ENCODE measurements at regions not wholly inside any gene's neighbourhood (a gene's known extent, or its start where the extent isn't known, plus 50 kb on each side); places are given as distances from the start of the nearest gene placed in this dataset.

- TF ChIP-seq ZHX2 (IDR thresholded peaks at IDR 0.05; ENCODE audit: low read depth) (no peak), ZHX2 (CRISPR knock-in tag; IDR thresholded peaks at IDR 0.05; ENCODE audit: borderline replicate concordance) (no peak), ZBTB1 (CRISPR knock-in tag; IDR thresholded peaks at IDR 0.05; ENCODE audit: borderline replicate concordance) (no peak), MTA3 (CRISPR knock-in tag; IDR thresholded peaks at IDR 0.05) (no peak), SP2 (CRISPR knock-in tag; IDR thresholded peaks at IDR 0.05) (no peak)
These were observed 68.2 kb upstream of the SLC35G4 start (continued) for GRCh38 chr18:11541179-11541578.

GRCh38 chr18:11533942-11534496 is 75.4 kb upstream of the SLC35G4 start:
- 75% methylated on average over 11 of the region's 13 CpGs for WGBS (ENCODE audit: low lambda C conversion rate)
- in situ Hi-C loops (cut with HindIII; ENCODE audit: extremely low pct_ligation_motif_present, low pct_unique_long_range_greater_than_20kb), result loop anchor here (25.0 kb wide), 1 partner anchor 747 kb away; no protein-coding TSS in a partner anchor
- Histone ChIP-seq H3K9ac (ENCODE audit: insufficient read depth, low read depth, low read length) (no peak overlapping the region), H3K79me2 (ENCODE audit: insufficient read depth, low read length) (no peaks in the 10 kb centered on the region), H3K27me3 (ENCODE audit: control insufficient read depth in 1 of 2, insufficient read depth in 2 of 2, low read length in 2 of 2) (peaks cover 0 to 22% of the 10 kb centered on the region in 2 experiments; a peak in 3 of 5 replicates), H3K4me2 (ENCODE audit: low read depth, low read length) (no peak overlapping the region), H2AFZ (ENCODE audit: low read length) (no peak overlapping the region), H3K4me3 (replicated peaks in 1 of 3; ENCODE audit: insufficient read depth in 1 of 3, low read depth in 2 of 3, low read length in 3 of 3) (no peak overlapping the region), H3K9me3 (ENCODE audit: low read length) (no peaks in the 10 kb centered on the region), H3K36me3 (replicated peaks in 1 of 2; ENCODE audit: control insufficient read depth in 1 of 2, insufficient read depth in 2 of 2, low read length in 2 of 2) (no peaks in the 10 kb centered on the region), H4K20me1 (ENCODE audit: insufficient read depth, low read length) (no peaks in the 10 kb centered on the region), H3K27ac (ENCODE audit: extremely low read length, insufficient read depth, low read length) (no peak overlapping the region), H3K4me1 (ENCODE audit: insufficient read depth, low read length) (no peaks in the 10 kb centered on the region)
- intact Hi-C loops (cut with micrococcal nuclease; ENCODE audit: unreplicated experiment), result no loop called here
- peak; percentile 75 for ATAC-seq
- BruUV-seq (replicated peaks), result no TSS peak
- DNase-seq (ENCODE audit: low spot score), result peak; percentile 10
- FAIRE-seq, result no peak
- no peak for TF ChIP-seq IRF9 (CRISPR knock-in tag; IDR thresholded peaks at IDR 0.05; ENCODE audit: borderline replicate concordance)
- 0 out of 2 replicates have a peak, but pooled peaks have one; percentile 6 for TF ChIP-seq CTCF (CRISPR knock-in tag; IDR thresholded peaks at IDR 0.05)
- ChIA-PET CTCF (ENCODE audit: low intra/inter-chr PET ratio, low total read pairs) (no interaction called here), POLR2A (no interaction called here)
